IMR-90 (cell line): ENCODE measurements at regions not wholly inside any gene's neighbourhood (a gene's known extent, or its start where the extent isn't known, plus 50 kb on each side); places are given as distances from the start of the nearest gene placed in this dataset.

Experiments used
- ATAC-seq: fragments of 200-7000 bp; cut with Tn5 transposase; 2 replicates; pipeline ENCODE4 v1.9.1; 2020; ENCODE audit warnings: low read depth, mild to moderate bottlenecking, moderate library complexity
- BruUV-seq: library from RNA; stranded (reverse); fragments of 400-500 nt; replicated peaks from 2 replicates; lab custom pipeline; 2021; lab: Mats Ljungman, UMichigan
- CTCF ChIA-PET: fragments of 300-600 bp; formaldehyde crosslinking; extraction: SDS; loops from one replicate; lab custom pipeline; 2021; ENCODE audit warnings: antibody characterized with exemption; lab: Yijun Ruan, JAX
- POLR2A ChIA-PET: fragments of 300-600 bp; sonication (Branson Sonifier 250); formaldehyde crosslinking; loops from one replicate; lab custom pipeline; 2022; ENCODE audit warnings: antibody characterized with exemption; ENCODE audit not compliant: unreplicated experiment; lab: Charles Lee
- DNase-seq: peaks from one replicate; pipeline ENCODE4 v3.0.0; 2013
- H2AFZ ChIP-seq: replicated peaks from 2 replicates; pipeline ENCODE3; 2013; ENCODE audit warnings: low read length, mild to moderate bottlenecking; ENCODE audit not compliant: poor library complexity
- H2AK5ac ChIP-seq: 2 replicates; pipeline ENCODE4 v1.6.1; 2013; ENCODE audit warnings: low read depth, low read length, inconsistent platforms
- H2AK9ac ChIP-seq: replicated peaks from 2 replicates; pipeline ENCODE3; 2013; ENCODE audit warnings: mild to moderate bottlenecking, low read depth, low read length, moderate library complexity; ENCODE audit not compliant: poor library complexity
- H2BK120ac ChIP-seq: 2 replicates; pipeline ENCODE4 v1.6.1; 2013; ENCODE audit warnings: low read depth, low read length, inconsistent platforms
- H2BK15ac ChIP-seq: 3 replicates; pipeline ENCODE4 v1.6.1; 2013; ENCODE audit warnings: low read depth, low read length, inconsistent platforms
- H2BK20ac ChIP-seq: 2 replicates; pipeline ENCODE4 v1.6.1; 2013; ENCODE audit warnings: low read depth, mild to moderate bottlenecking, inconsistent platforms, low read length, moderate library complexity
- H2BK5ac ChIP-seq: 2 replicates; pipeline ENCODE4 v1.6.1; 2013; ENCODE audit warnings: mild to moderate bottlenecking, low read depth, low read length, inconsistent platforms; ENCODE audit not compliant: poor library complexity, severe bottlenecking
- H3K14ac ChIP-seq: replicated peaks from 2 replicates; pipeline ENCODE4 v1.6.1; 2013; ENCODE audit warnings: low read depth, low read length, inconsistent platforms
- H3K18ac ChIP-seq: 2 replicates; pipeline ENCODE4 v1.6.1; 2013; ENCODE audit warnings: low read depth, low read length, control low read depth
- H3K23ac ChIP-seq: 2 replicates; pipeline ENCODE4 v1.6.1; 2013; ENCODE audit warnings: low read depth, low read length, inconsistent platforms
- H3K27ac ChIP-seq: 2 replicates; pipeline ENCODE4 v1.5.1; 2013; ENCODE audit warnings: mild to moderate bottlenecking, control low read depth, low read length; ENCODE audit not compliant: insufficient read depth
- H3K27me3 ChIP-seq: 2 replicates; pipeline ENCODE4 v1.6.1; 2013; ENCODE audit warnings: low read length; ENCODE audit not compliant: control insufficient read depth, insufficient read depth
- H3K36me3 ChIP-seq: 2 replicates; pipeline ENCODE4 v1.6.1; 2013; ENCODE audit warnings: low read length, mixed read lengths; ENCODE audit not compliant: control insufficient read depth, insufficient read depth
- H3K4ac ChIP-seq: 2 replicates; pipeline ENCODE4 v1.6.1; 2013; ENCODE audit warnings: low read depth, low read length, inconsistent platforms
- H3K4me1 ChIP-seq: 2 replicates; pipeline ENCODE4 v1.6.1; 2013; ENCODE audit warnings: low read length, mixed read lengths; ENCODE audit not compliant: control insufficient read depth, insufficient read depth
- H3K4me2 ChIP-seq: 2 replicates; pipeline ENCODE4 v1.6.1; 2013; ENCODE audit warnings: low read depth, mild to moderate bottlenecking, control low read depth, low read length, moderate library complexity
- H3K4me3 ChIP-seq: 2 replicates; pipeline ENCODE4 v1.5.1; 2013; ENCODE audit warnings: low read depth, mild to moderate bottlenecking, control low read depth, low read length, moderate library complexity; ENCODE audit not compliant: insufficient read depth
- H3K56ac ChIP-seq: 2 replicates; pipeline ENCODE4 v1.6.1; 2013; ENCODE audit warnings: low read length, inconsistent platforms; ENCODE audit not compliant: insufficient read depth; ENCODE audit errors: extremely low read depth
- H3K79me1 ChIP-seq, 2 experiments: 2 replicates each; pipeline ENCODE4 v1.6.1; 2013; ENCODE audit warnings: low read length in 2 of 2, inconsistent platforms in 1 of 2, low read depth in 1 of 2
- H3K9ac ChIP-seq: 2 replicates; pipeline ENCODE4 v1.6.1; 2013; ENCODE audit warnings: low read depth, low read length, control low read depth
- H3K9me1 ChIP-seq: 2 replicates; pipeline ENCODE4 v1.6.1; 2013; ENCODE audit warnings: low read length, inconsistent platforms; ENCODE audit not compliant: insufficient read depth
- H3K9me3 ChIP-seq: 2 replicates; pipeline ENCODE4 v1.6.1; 2013; ENCODE audit warnings: low read length; ENCODE audit not compliant: control insufficient read depth, insufficient read depth
- H4K20me1 ChIP-seq: 2 replicates; pipeline ENCODE4 v1.6.1; 2013; ENCODE audit warnings: low read length, inconsistent platforms; ENCODE audit not compliant: insufficient read depth
- H4K5ac ChIP-seq: 2 replicates; pipeline ENCODE4 v1.6.1; 2013; ENCODE audit warnings: mild to moderate bottlenecking, low read depth, low read length, control low read depth
- H4K8ac ChIP-seq, 2 experiments: 2 replicates each; pipeline ENCODE4 v1.6.1; 2013; ENCODE audit warnings: low read depth in 2 of 2, low read length in 2 of 2, control low read depth in 1 of 2, inconsistent platforms in 1 of 2
- H4K91ac ChIP-seq: 2 replicates; pipeline ENCODE4 v1.6.1; 2013; ENCODE audit warnings: low read depth, low read length, inconsistent platforms; ENCODE audit not compliant: insufficient read depth
- MAFK ChIP-seq: IDR thresholded peaks from 2 replicates; pipeline ENCODE4 v1.6.1; 2012; ENCODE audit warnings: low read depth, low read length, improper control_type of control experiment
- NFE2L2 ChIP-seq: fragments of 150-350 bp; IDR thresholded peaks from 2 replicates; pipeline ENCODE4 v1.6.1; 2016; ENCODE audit warnings: low read depth, mild to moderate bottlenecking, low read length
- WGBS, 2 experiments: methylation state at CpG; one replicate each; pipeline versions ENCODE4 v1.1.5 to v1.1.7; 2013; ENCODE audit warnings: missing lambda C conversion rate in 2 of 2; ENCODE audit not compliant: insufficient read length in 1 of 2; ENCODE audit errors: extremely low coverage in 2 of 2; 5-methylcytosine and 5-hydroxymethylcytosine counted together
- dilution Hi-C: fragments of 300-500 bp; cut with HindIII; formaldehyde crosslinking; loops from one replicate; pipeline ENCODE4 v1.14.3; 2018; ENCODE audit warnings: low sequenced_read_pairs; ENCODE audit not compliant: unreplicated experiment
- in situ Hi-C: fragments of 300-500 bp; cut with MboI; formaldehyde crosslinking; loops from 3 replicates; pipeline ENCODE4 v1.14.3; 2019; ENCODE audit warnings: low sequenced_read_pairs, inconsistent platforms, mixed read lengths
- intact Hi-C: fragments of 100-400 bp; cut with micrococcal nuclease; formaldehyde crosslinking; loops from 2 replicates; pipeline ENCODE4 v1.10.0; 2022

GRCh38 chr17:72306037-72306436, 185.2 kb downstream of the SOX9 start:
- TF ChIP-seq MAFK (peak; percentile 87), NFE2L2 (no peak)
- Histone ChIP-seq H2BK5ac (no peak overlapping the region), H2AK5ac (no peak overlapping the region), H3K4me1 (peaks cover 5% of the 10 kb centered on the region; the same call in 1 of the 2 replicates), H3K56ac (no peak overlapping the region), H4K20me1 (no peaks in the 10 kb centered on the region; the same call in 1 of the 2 replicates), H2BK15ac (no peak overlapping the region), H2BK120ac (no peak overlapping the region), H3K9me3 (no peaks in the 10 kb centered on the region), H4K5ac (no peak overlapping the region), H2BK20ac (no peak overlapping the region), H3K27me3 (no peaks in the 10 kb centered on the region), H3K27ac (no peak overlapping the region), H3K23ac (no peak overlapping the region), H4K91ac (no peak overlapping the region), H2AFZ (no peak overlapping the region), H3K9ac (no peak overlapping the region), H3K4me3 (no peak overlapping the region), H3K36me3 (no peaks in the 10 kb centered on the region), H2AK9ac (no peak overlapping the region), H3K14ac (no peak overlapping the region; the same call in 1 of the 2 replicates), H3K4ac (no peak overlapping the region), H3K79me1 (no peaks in the 10 kb centered on the region), H3K18ac (no peak overlapping the region), H3K9me1 (peaks cover 11% of the 10 kb centered on the region), H4K8ac (peak overlapping the region in 1 of 2 experiments; percentile 11; a peak in 1 of 4 replicates), H3K4me2 (no peak overlapping the region)
- intact Hi-C loops, result no loop called here
- BruUV-seq, result no TSS peak
- POLR2A ChIA-PET, result no interaction called here
- in situ Hi-C loops, result no loop called here
- ATAC-seq, result no peak; the same call in 1 of the 2 replicates
- dilution Hi-C loops, result no loop called here
- WGBS, 2 experiments, result no CpG with 5 or more reads among the region's 6 CpGs
- DNase-seq, result no peak
- CTCF ChIA-PET, result no interaction called here
